SK-N-SH treated with all-trans-retinoic acid at 6 μM for 48 hours (cell line): ENCODE measurements at regions not wholly inside any gene's neighbourhood (a gene's known extent, or its start where the extent isn't known, plus 50 kb on each side); places are given as distances from the start of the nearest gene placed in this dataset.

Experiments used
- ARNTL ChIP-seq: fragments of 450-650 bp; formaldehyde crosslinking; IDR thresholded peaks from 2 replicates; pipeline ENCODE4 v1.5.0; 2020; ENCODE audit warnings: low read depth, mild to moderate bottlenecking, moderate library complexity, borderline replicate concordance
- CREB5 ChIP-seq: fragments of 250-450 bp; sonication (Bioruptor Pico); IDR thresholded peaks from 2 replicates; pipeline ENCODE4 v1.5.1; 2020; ENCODE audit warnings: low read depth, mild to moderate bottlenecking, moderate library complexity
- CSRNP3 ChIP-seq: fragments of 250-450 bp; sonication (Bioruptor Pico); IDR thresholded peaks from 2 replicates; pipeline ENCODE4 v1.5.1; 2021; ENCODE audit warnings: mild to moderate bottlenecking, moderate library complexity
- ISL1 ChIP-seq: fragments of 250-450 bp; sonication (Bioruptor Pico); IDR thresholded peaks from 2 replicates; pipeline ENCODE4 v2.1.2; 2022; ENCODE audit warnings: mild to moderate bottlenecking, moderate library complexity
- OSR1 ChIP-seq: fragments of 250-450 bp; sonication (Bioruptor Pico); IDR thresholded peaks from 2 replicates; pipeline ENCODE4 v1.8.0; 2022; ENCODE audit warnings: moderate library complexity, mild to moderate bottlenecking, inconsistent platforms
- RARB ChIP-seq: fragments of 250-450 bp; sonication (Bioruptor Pico); IDR thresholded peaks from 2 replicates; pipeline ENCODE4 v1.8.0; 2021; ENCODE audit warnings: mild to moderate bottlenecking, moderate library complexity
- SNAI2 ChIP-seq: fragments of 250-450 bp; sonication (Bioruptor Pico); IDR thresholded peaks from 2 replicates; pipeline ENCODE4 v1.5.0; 2020; ENCODE audit warnings: mild to moderate bottlenecking, moderate library complexity
- TCF4 ChIP-seq: fragments of 250-450 bp; sonication (Bioruptor Pico); IDR thresholded peaks from 2 replicates; pipeline ENCODE4 v1.8.0; 2021; ENCODE audit warnings: mild to moderate bottlenecking, moderate library complexity, borderline replicate concordance
- TOX ChIP-seq: fragments of 250-450 bp; sonication (Bioruptor Pico); IDR thresholded peaks from 2 replicates; pipeline ENCODE4 v1.8.0; 2021; ENCODE audit warnings: mild to moderate bottlenecking, moderate library complexity, borderline replicate concordance
- ZFP3 ChIP-seq: fragments of 250-450 bp; sonication (Bioruptor Pico); IDR thresholded peaks from 2 replicates; pipeline ENCODE4 v1.5.0; 2020; ENCODE audit warnings: mild to moderate bottlenecking, moderate library complexity
- ZFP30 ChIP-seq: fragments of 450-650 bp; formaldehyde crosslinking; IDR thresholded peaks from 2 replicates; pipeline ENCODE4 v1.5.0; 2022; ENCODE audit warnings: mild to moderate bottlenecking, moderate library complexity
- ZNF70 ChIP-seq: fragments of 450-650 bp; formaldehyde crosslinking; IDR thresholded peaks from 2 replicates; pipeline ENCODE4 v1.5.0; 2020; ENCODE audit warnings: mild to moderate bottlenecking, moderate library complexity
- TF ChIP-seq, protein P1 (sequence below): fragments of 250-450 bp; sonication (Bioruptor Pico); IDR thresholded peaks from 2 replicates; pipeline ENCODE4 v1.8.0; 2020; ENCODE audit warnings: mild to moderate bottlenecking, moderate library complexity, borderline replicate concordance
- TF ChIP-seq, protein P2 (sequence below): fragments of 250-450 bp; sonication (Bioruptor Pico); IDR thresholded peaks from 2 replicates; pipeline ENCODE4 v1.8.0; 2021; ENCODE audit warnings: low read depth, mild to moderate bottlenecking, moderate library complexity, borderline replicate concordance

DNA sequence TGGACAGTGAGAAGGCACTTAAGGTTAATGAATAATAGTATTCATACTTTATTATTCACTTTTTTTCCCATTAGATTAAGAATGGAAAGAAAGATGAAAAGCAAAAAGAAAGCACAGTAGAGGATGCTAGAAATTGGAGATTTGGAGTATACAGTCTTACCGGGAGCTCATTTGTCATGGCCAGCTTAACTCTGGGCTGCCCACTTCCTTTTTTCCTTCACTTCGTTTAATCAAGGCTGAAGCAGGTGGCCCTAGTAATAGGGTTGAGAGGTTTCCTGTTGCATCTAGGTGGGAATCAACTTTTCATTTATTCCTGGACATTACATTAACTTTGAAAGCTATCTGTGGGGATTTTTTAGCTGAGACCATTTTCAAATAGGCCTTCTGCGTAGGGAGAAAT is 57.0 kb upstream of the MEGF10 start:
- TF ChIP-seq TCF4 (CRISPR knock-in tag) (no peak), TOX (no peak), ZNF70 (CRISPR knock-in tag) (no peak), ZFP3 (CRISPR knock-in tag) (no peak), ISL1 (CRISPR knock-in tag) (no peak), SNAI2 (CRISPR knock-in tag) (no peak), RARB (CRISPR knock-in tag) (no peak), CSRNP3 (CRISPR knock-in tag) (no peak), ZFP30 (CRISPR knock-in tag) (no peak), OSR1 (CRISPR knock-in tag) (no peak), ARNTL (CRISPR knock-in tag) (no peak), CREB5 (CRISPR knock-in tag) (no peak)
- TF ChIP-seq, protein P1, sequence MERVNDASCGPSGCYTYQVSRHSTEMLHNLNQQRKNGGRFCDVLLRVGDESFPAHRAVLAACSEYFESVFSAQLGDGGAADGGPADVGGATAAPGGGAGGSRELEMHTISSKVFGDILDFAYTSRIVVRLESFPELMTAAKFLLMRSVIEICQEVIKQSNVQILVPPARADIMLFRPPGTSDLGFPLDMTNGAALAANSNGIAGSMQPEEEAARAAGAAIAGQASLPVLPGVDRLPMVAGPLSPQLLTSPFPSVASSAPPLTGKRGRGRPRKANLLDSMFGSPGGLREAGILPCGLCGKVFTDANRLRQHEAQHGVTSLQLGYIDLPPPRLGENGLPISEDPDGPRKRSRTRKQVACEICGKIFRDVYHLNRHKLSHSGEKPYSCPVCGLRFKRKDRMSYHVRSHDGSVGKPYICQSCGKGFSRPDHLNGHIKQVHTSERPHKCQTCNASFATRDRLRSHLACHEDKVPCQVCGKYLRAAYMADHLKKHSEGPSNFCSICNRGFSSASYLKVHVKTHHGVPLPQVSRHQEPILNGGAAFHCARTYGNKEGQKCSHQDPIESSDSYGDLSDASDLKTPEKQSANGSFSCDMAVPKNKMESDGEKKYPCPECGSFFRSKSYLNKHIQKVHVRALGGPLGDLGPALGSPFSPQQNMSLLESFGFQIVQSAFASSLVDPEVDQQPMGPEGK (CRISPR knock-in tag) = no peak
- TF ChIP-seq, protein P2, sequence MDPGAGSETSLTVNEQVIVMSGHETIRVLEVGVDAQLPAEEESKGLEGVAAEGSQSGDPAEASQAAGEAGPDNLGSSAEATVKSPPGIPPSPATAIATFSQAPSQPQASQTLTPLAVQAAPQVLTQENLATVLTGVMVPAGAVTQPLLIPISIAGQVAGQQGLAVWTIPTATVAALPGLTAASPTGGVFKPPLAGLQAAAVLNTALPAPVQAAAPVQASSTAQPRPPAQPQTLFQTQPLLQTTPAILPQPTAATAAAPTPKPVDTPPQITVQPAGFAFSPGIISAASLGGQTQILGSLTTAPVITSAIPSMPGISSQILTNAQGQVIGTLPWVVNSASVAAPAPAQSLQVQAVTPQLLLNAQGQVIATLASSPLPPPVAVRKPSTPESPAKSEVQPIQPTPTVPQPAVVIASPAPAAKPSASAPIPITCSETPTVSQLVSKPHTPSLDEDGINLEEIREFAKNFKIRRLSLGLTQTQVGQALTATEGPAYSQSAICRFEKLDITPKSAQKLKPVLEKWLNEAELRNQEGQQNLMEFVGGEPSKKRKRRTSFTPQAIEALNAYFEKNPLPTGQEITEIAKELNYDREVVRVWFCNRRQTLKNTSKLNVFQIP (CRISPR knock-in tag) = no peak
